Body of pancreas (tissue), 4 donors: ENCODE measurements at regions not wholly inside any gene's neighbourhood (a gene's known extent, or its start where the extent isn't known, plus 50 kb on each side); places are given as distances from the start of the nearest gene placed in this dataset.

Experiments
- POLR2A ChIP-seq, 3 donors: fragments of 450-650 bp; IDR thresholded peaks; one replicate each; pipeline ENCODE4 v1.6.1; 2016; ENCODE audit warnings: antibody characterized with exemption in 3 of 3, mild to moderate bottlenecking in 2 of 3
- TF ChIP-seq, protein P1 (sequence below), 7 experiments: fragments of 450-650 bp in 4 of 7; fragments of 200-600 bp in 3 of 7; sonication (generic) in 3 of 7; IDR thresholded peaks; one replicate each; pipeline ENCODE4 v1.5.1; 2016 to 2019; ENCODE audit warnings: antibody characterized with exemption in 7 of 7

DNA sequence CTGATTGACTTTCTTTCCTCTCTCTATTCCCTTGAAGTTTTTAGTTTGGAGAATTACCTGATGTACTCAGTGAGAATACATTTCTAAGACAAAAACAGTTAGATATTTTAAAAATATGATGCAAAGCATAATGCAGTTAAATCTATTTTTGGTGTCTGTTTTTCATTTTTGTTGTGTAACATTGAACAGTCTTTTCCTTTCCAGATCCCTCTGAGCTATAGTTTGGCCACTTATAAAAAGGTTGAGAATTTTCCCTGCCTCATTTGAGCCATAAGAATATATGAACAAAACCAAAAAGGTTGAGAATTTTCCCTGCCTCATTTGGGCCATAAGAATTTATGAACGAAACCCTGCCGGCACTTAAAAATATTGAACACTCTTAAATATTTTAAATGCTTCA lies 57.0 kb upstream of the IPO5 start:
- TF ChIP-seq POLR2A (IDR thresholded peaks at IDR 0.05) = no peak
- TF ChIP-seq, protein P1, sequence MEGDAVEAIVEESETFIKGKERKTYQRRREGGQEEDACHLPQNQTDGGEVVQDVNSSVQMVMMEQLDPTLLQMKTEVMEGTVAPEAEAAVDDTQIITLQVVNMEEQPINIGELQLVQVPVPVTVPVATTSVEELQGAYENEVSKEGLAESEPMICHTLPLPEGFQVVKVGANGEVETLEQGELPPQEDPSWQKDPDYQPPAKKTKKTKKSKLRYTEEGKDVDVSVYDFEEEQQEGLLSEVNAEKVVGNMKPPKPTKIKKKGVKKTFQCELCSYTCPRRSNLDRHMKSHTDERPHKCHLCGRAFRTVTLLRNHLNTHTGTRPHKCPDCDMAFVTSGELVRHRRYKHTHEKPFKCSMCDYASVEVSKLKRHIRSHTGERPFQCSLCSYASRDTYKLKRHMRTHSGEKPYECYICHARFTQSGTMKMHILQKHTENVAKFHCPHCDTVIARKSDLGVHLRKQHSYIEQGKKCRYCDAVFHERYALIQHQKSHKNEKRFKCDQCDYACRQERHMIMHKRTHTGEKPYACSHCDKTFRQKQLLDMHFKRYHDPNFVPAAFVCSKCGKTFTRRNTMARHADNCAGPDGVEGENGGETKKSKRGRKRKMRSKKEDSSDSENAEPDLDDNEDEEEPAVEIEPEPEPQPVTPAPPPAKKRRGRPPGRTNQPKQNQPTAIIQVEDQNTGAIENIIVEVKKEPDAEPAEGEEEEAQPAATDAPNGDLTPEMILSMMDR (IDR thresholded peaks at IDR 0.05) = no peak
